ENCODE measurements at regions not wholly inside any gene's neighbourhood (a gene's known extent, or its start where the extent isn't known, plus 50 kb on each side); places are given as distances from the start of the nearest gene placed in this dataset.
"Not testable (repeated sequence)": the region's sequence is repeated elsewhere in the genome, so short reads cannot be mapped to it uniquely, and the experiment has no call there.

- DNase-seq (ENCODE audit: low read depth) = not testable (repeated sequence)
Observed at GRCh38 chr4:131750006-131750405, 1399.1 kb upstream of the PCDH10 start.

- DNase-seq (ENCODE audit: low read depth) = not testable (repeated sequence)
Observed at GRCh38 chr4:131750469-131750868, 1398.6 kb upstream of the PCDH10 start.

GRCh38 chr4:131762234-131762633, 1386.9 kb upstream of the PCDH10 start:
- DNase-seq (ENCODE audit: low read depth) = not testable (repeated sequence)

- DNase-seq (ENCODE audit: low read depth) = no peak
Observed at GRCh38 chr4:131764730-131765129, 1384.4 kb upstream of the PCDH10 start.

DNA sequence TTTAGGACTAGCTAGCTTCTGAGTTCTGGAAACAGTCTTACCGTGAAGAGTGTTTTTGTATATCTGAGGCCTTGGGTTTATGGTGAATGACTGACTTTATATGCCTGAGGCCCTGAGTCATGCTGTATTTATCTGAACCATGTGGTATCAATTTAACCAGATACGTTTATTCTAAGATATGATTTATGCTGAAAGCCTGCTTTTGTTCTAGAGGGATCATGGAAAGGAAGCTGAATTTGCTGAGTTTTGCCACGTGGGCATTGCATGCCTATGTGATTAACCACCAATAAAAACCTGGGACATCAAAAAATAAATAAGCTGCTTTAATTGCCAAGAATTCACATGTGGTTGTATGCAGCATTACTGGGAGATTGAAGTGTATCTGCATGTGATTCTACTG, 1374.7 kb upstream of the PCDH10 start:
- peak; percentile 64 for DNase-seq (ENCODE audit: low read depth)

DNA sequence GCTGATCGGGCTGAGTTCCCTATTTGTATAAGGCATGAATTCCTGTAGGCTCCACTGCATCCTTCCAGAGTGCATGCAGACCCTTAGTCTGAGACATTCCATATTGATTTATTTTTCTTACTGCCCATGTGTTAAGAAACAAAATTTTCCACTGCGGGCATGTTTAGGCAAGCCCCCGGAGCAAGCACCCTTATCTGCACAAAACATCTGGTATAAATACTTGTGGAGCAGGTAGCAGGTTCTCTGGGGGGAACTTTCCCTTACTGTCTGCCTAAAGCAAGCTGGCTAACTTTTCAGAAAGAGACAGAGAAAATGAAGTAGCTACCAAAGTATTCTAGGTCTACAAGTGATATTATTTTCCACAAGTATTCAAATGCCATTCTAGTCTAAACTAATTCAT, 1338.5 kb upstream of the PCDH10 start:
- not testable (repeated sequence) for DNase-seq (ENCODE audit: low read depth)

Measured in stromal cell of bone marrow (primary cell).